GM12878 (cell line): ENCODE measurements at regions not wholly inside any gene's neighbourhood (a gene's known extent, or its start where the extent isn't known, plus 50 kb on each side); places are given as distances from the start of the nearest gene placed in this dataset.

Source experiments
- ATAC-seq: fragments of 200-7000 bp; cut with Tn5 transposase; 3 replicates; pipeline ENCODE4 v1.9.1; 2020; ENCODE audit warnings: mild to moderate bottlenecking, moderate library complexity
- BruUV-seq: library from RNA; stranded (reverse); fragments of 400-500 nt; replicated peaks from 2 replicates; lab custom pipeline; 2021; lab: Mats Ljungman, UMichigan
- CTCF ChIA-PET: fragments of 300-600 bp; sonication (Branson Sonifier 250); formaldehyde crosslinking; extraction: SDS; loops from one replicate; lab custom pipeline; 2021; ENCODE audit warnings: inconsistent platforms; lab: Yijun Ruan, JAX
- POLR2A ChIA-PET: fragments of 350-600 bp; formaldehyde crosslinking; extraction: SDS; loops from one replicate; lab custom pipeline; 2021; ENCODE audit warnings: inconsistent platforms; lab: Charles Lee
- RAD21 ChIA-PET: fragments of 300-600 bp; sonication (Branson Sonifier 250); formaldehyde crosslinking; loops from one replicate; lab custom pipeline; 2023; ENCODE audit warnings: antibody characterized with exemption; ENCODE audit not compliant: unreplicated experiment; lab: Charles Lee
- SMC1A ChIA-PET: fragments of 300-600 bp; sonication (Branson Sonifier 250); formaldehyde crosslinking; loops from one replicate; lab custom pipeline; 2023; ENCODE audit not compliant: unreplicated experiment, uncharacterized antibody; lab: Charles Lee
- DNase-seq: peaks from one replicate; pipeline ENCODE4 v3.0.0-alpha.2; 2011; ENCODE audit warnings: low read depth, low spot score
- FAIRE-seq: peaks from 3 replicates; lab custom pipeline; 2011; peaks lifted over from hg19 to GRCh38; lab: Jason Lieb, UNC
- H2AFZ ChIP-seq: 2 replicates; pipeline ENCODE4 v1.6.0; 2011; ENCODE audit warnings: low read depth, low read length, control low read depth; ENCODE audit not compliant: control insufficient read depth
- H3K27ac ChIP-seq: 2 replicates; pipeline ENCODE4 v1.5.1; 2011; ENCODE audit warnings: control low read depth; ENCODE audit not compliant: control insufficient read depth, insufficient read depth
- H3K27me3 ChIP-seq, 2 experiments: replicated peaks in 1 of 2; 2 replicates each; pipeline versions ENCODE4 v1.6.0 to v1.6.1; 2011; ENCODE audit warnings: low read length in 1 of 2; ENCODE audit not compliant: control insufficient read depth in 2 of 2, insufficient read depth in 2 of 2
- H3K36me3 ChIP-seq, 2 experiments: 2 replicates each; pipeline ENCODE4 v1.5.1; 2011; ENCODE audit warnings: low read length in 1 of 2; ENCODE audit not compliant: control insufficient read depth in 2 of 2, insufficient read depth in 2 of 2
- H3K4me1 ChIP-seq: 2 replicates; pipeline ENCODE4 v1.6.1; 2011; ENCODE audit warnings: mild to moderate bottlenecking, low read length, moderate library complexity, mixed read lengths; ENCODE audit not compliant: control insufficient read depth, insufficient read depth
- H3K4me2 ChIP-seq: 2 replicates; pipeline ENCODE4 v1.6.0; 2011; ENCODE audit warnings: control low read depth; ENCODE audit not compliant: control insufficient read depth, insufficient read depth
- H3K4me3 ChIP-seq: fragments of 200-600 bp; sonication (generic); 2 replicates; pipeline ENCODE4 v1.5.1; 2016
- H3K79me2 ChIP-seq: 2 replicates; pipeline ENCODE4 v1.6.0; 2011; ENCODE audit warnings: low read length; ENCODE audit not compliant: control insufficient read depth, insufficient read depth
- H3K9ac ChIP-seq: 2 replicates; pipeline ENCODE4 v1.8.0; 2011; ENCODE audit warnings: low read length, control low read depth, mixed read lengths; ENCODE audit not compliant: control insufficient read depth, insufficient read depth
- H3K9me3 ChIP-seq: replicated peaks from 3 replicates; pipeline ENCODE4 v1.5.1; 2011; ENCODE audit warnings: mild to moderate bottlenecking, low read length; ENCODE audit not compliant: control insufficient read depth, insufficient read depth
- H4K20me1 ChIP-seq: 2 replicates; pipeline ENCODE4 v1.6.0; 2011; ENCODE audit not compliant: control insufficient read depth, insufficient read depth
- BMI1 ChIP-seq: fragments of 450-650 bp; IDR thresholded peaks from 2 replicates; pipeline ENCODE4 v1.6.1; 2016; ENCODE audit warnings: mild to moderate bottlenecking, moderate library complexity, borderline replicate concordance
- CTCF ChIP-seq, 3 experiments: IDR thresholded peaks in 2 of 3; conservative IDR thresholded peaks in 1 of 3; 2 replicates each; pipeline ENCODE4 v1.5.1; 2011; ENCODE audit warnings: low read depth in 3 of 3, low read length in 3 of 3, mild to moderate bottlenecking in 3 of 3, control low read depth in 2 of 3, moderate library complexity in 2 of 3, inconsistent platforms in 1 of 3, mixed read lengths in 1 of 3; ENCODE audit not compliant: control insufficient read depth in 2 of 3, insufficient read depth in 1 of 3; ENCODE audit errors: extremely low read depth in 1 of 3
- EGR1 ChIP-seq, 2 experiments: IDR thresholded peaks; 1 replicate in 1 of 2; 2 replicates in 1 of 2; pipeline ENCODE4 v1.6.1; 2011 to 2012; ENCODE audit warnings: low read depth in 2 of 2, low read length in 2 of 2, borderline replicate concordance in 1 of 2, mild to moderate bottlenecking in 1 of 2, moderate library complexity in 1 of 2
- IKZF1 ChIP-seq: fragments of 450-650 bp; conservative IDR thresholded peaks from 2 replicates; pipeline ENCODE4 v1.6.1; 2017; ENCODE audit warnings: antibody characterized with exemption, mild to moderate bottlenecking
- MTA3 ChIP-seq: IDR thresholded peaks from 2 replicates; pipeline ENCODE4 v1.6.1; 2012; ENCODE audit warnings: low read length, inconsistent platforms, borderline replicate concordance
- MYB ChIP-seq: fragments of 150-350 bp; IDR thresholded peaks from 2 replicates; pipeline ENCODE4 v1.6.1; 2014; ENCODE audit warnings: mild to moderate bottlenecking, low read depth, low read length, borderline replicate concordance
- RBBP5 ChIP-seq: fragments of 200-600 bp; sonication (generic); conservative IDR thresholded peaks from 2 replicates; pipeline ENCODE4 v1.6.1; 2016
- SMAD1 ChIP-seq: fragments of 450-650 bp; IDR thresholded peaks from 2 replicates; pipeline ENCODE4 v1.6.1; 2018; ENCODE audit warnings: mild to moderate bottlenecking, low read depth; ENCODE audit not compliant: partially characterized antibody
- STAT3 ChIP-seq: IDR thresholded peaks from 2 replicates; pipeline ENCODE4 v1.6.1; 2011; ENCODE audit warnings: low read depth, low read length, improper control_type of control experiment
- YY1 ChIP-seq: IDR thresholded peaks from 2 replicates; pipeline ENCODE4 v1.6.1; 2011; ENCODE audit warnings: low read depth, mild to moderate bottlenecking, low read length
- ZNF217 ChIP-seq: fragments of 450-650 bp; IDR thresholded peaks from 2 replicates; pipeline ENCODE4 v1.6.1; 2017; ENCODE audit warnings: antibody characterized with exemption, mild to moderate bottlenecking
- ZNF592 ChIP-seq: fragments of 450-650 bp; IDR thresholded peaks from 2 replicates; pipeline ENCODE4 v1.6.1; 2017; ENCODE audit warnings: mild to moderate bottlenecking, moderate library complexity
- WGBS: methylation state at CpG from one replicate; pipeline ENCODE4 v1.1.6; 2016; ENCODE audit warnings: low lambda C conversion rate; ENCODE audit not compliant: insufficient replicate concordance, insufficient coverage; ENCODE audit errors: missing lambda C conversion rate; 5-methylcytosine and 5-hydroxymethylcytosine counted together
- in situ Hi-C: fragments of 300-500 bp; cut with MboI; formaldehyde crosslinking; loops from 9 replicates; pipeline ENCODE4 v1.14.3; 2018; ENCODE audit warnings: mixed read lengths
- intact Hi-C: fragments of 100-400 bp; cut with micrococcal nuclease; formaldehyde crosslinking; loops from one replicate; pipeline ENCODE4 v1.14.2; 2022; ENCODE audit not compliant: unreplicated experiment

- 0 out of 2 replicates have a peak, but pooled peaks have one; percentile 12 for TF ChIP-seq IKZF1
Measured at GRCh38 chr14:97380539-97380941, 583.4 kb downstream of the VRK1 start (continued).

GRCh38 chr14:97381309-97381708 is 584.1 kb downstream of the VRK1 start:
- intact Hi-C loops (loop anchor here (10.0 kb wide), 2 partner anchors 163 to 207 kb away; no protein-coding TSS in a partner anchor), in situ Hi-C loops (no loop called here)
- H3K9ac ChIP-seq = no peak overlapping the region
- FAIRE-seq (no peak), DNase-seq (no peak), ATAC-seq (no peak)
- BruUV-seq = no TSS peak
- no peaks in the 10 kb centered on the region for H3K27me3 ChIP-seq
- ChIA-PET RAD21 (interaction anchor here (1.5 to 14.3 kb wide), 4 partner anchors 20 to 206 kb away, joined by 3 to 214 read pairs (median 12); no protein-coding TSS in a partner anchor), POLR2A (interaction anchor here (0.5 to 3.8 kb wide), 4 partner anchors 12 to 75 kb away, joined by 3 to 16 read pairs (median 9); no protein-coding TSS in a partner anchor), SMC1A (interaction anchor here (0.7 to 12.1 kb wide), 14 partner anchors 10 to 80 kb away, joined by 3 to 115 read pairs (median 8); no protein-coding TSS in a partner anchor), CTCF (interaction anchor here (1.3 to 3.1 kb wide), 5 partner anchors 76 to 196 kb away, joined by 4 to 13 read pairs (median 8); no protein-coding TSS in a partner anchor)
- H3K4me1 ChIP-seq = peaks cover 33% of the 10 kb centered on the region
- no peak overlapping the region for H3K4me3 ChIP-seq
- H3K36me3 ChIP-seq = no peaks in the 10 kb centered on the region
- H3K27ac ChIP-seq = no peak overlapping the region
- H2AFZ ChIP-seq = no peak overlapping the region
- no peak for TF ChIP-seq MTA3
- no peak for TF ChIP-seq SMAD1
- 0 out of 2 replicates have a peak, but pooled peaks have one; percentile 24 for TF ChIP-seq YY1
- 0 out of 2 replicates have a peak, but pooled peaks have one; percentile 6 for TF ChIP-seq ZNF592
- no peak for TF ChIP-seq RBBP5
- TF ChIP-seq CTCF (IDR thresholded peaks at IDR 0.05 in 2 of 3, conservative IDR thresholded peaks at IDR 0.05 in 1 of 3; ENCODE audit: control insufficient read depth in 2 of 3, extremely low read depth in 1 of 3, insufficient read depth in 1 of 3, low read depth in 3 of 3, low read length in 3 of 3) = no peak
- no peak for TF ChIP-seq MYB
- TF ChIP-seq STAT3 = no peak
- no peak for TF ChIP-seq EGR1 (IDR thresholded peaks at IDR 0.05; ENCODE audit: borderline replicate concordance in 1 of 2, low read depth in 2 of 2, low read length in 2 of 2)
- TF ChIP-seq BMI1 = no peak
- TF ChIP-seq ZNF217 = no peak
- no peaks in the 10 kb centered on the region for H4K20me1 ChIP-seq
- no peak overlapping the region for H3K4me2 ChIP-seq
- no peaks in the 10 kb centered on the region for H3K79me2 ChIP-seq
- H3K9me3 ChIP-seq = no peaks in the 10 kb centered on the region; the same call in none of the 3 replicates
- 0% methylated on average over 1 of the region's 1 CpG for WGBS
